Duodenal mucosa (tissue), 2 donors: ENCODE measurements at regions not wholly inside any gene's neighbourhood (a gene's known extent, or its start where the extent isn't known, plus 50 kb on each side); places are given as distances from the start of the nearest gene placed in this dataset.

Experiments
- H3K27ac ChIP-seq: one replicate; pipeline ENCODE4 v1.7.0; 2013; ENCODE audit warnings: low read depth, low read length
- H3K27me3 ChIP-seq, 2 donors: one replicate each; pipeline ENCODE4 v1.7.0; 2013; ENCODE audit warnings: low read length in 2 of 2, control low read depth in 1 of 2; ENCODE audit not compliant: insufficient read depth in 2 of 2, control insufficient read depth in 1 of 2
- H3K36me3 ChIP-seq, 2 donors: one replicate each; pipeline ENCODE4 v1.7.0; 2013; ENCODE audit warnings: low read length in 2 of 2, control low read depth in 1 of 2; ENCODE audit not compliant: insufficient read depth in 2 of 2, control insufficient read depth in 1 of 2
- H3K4me1 ChIP-seq, 2 donors: one replicate each; pipeline ENCODE4 v1.7.0; 2013; ENCODE audit warnings: low read length in 2 of 2, control low read depth in 1 of 2; ENCODE audit not compliant: insufficient read depth in 2 of 2, control insufficient read depth in 1 of 2
- H3K4me3 ChIP-seq, 2 donors: one replicate each; pipeline ENCODE4 v1.7.0; 2013; ENCODE audit warnings: low read length in 2 of 2, low read depth in 1 of 2
- H3K9ac ChIP-seq, 2 donors: one replicate each; pipeline ENCODE4 v1.7.0; 2013; ENCODE audit warnings: low read length in 2 of 2, low read depth in 1 of 2
- H3K9me3 ChIP-seq, 2 donors: one replicate each; pipeline ENCODE4 v1.7.0; 2013; ENCODE audit warnings: low read length in 2 of 2, control low read depth in 1 of 2; ENCODE audit not compliant: control insufficient read depth in 1 of 2

DNA sequence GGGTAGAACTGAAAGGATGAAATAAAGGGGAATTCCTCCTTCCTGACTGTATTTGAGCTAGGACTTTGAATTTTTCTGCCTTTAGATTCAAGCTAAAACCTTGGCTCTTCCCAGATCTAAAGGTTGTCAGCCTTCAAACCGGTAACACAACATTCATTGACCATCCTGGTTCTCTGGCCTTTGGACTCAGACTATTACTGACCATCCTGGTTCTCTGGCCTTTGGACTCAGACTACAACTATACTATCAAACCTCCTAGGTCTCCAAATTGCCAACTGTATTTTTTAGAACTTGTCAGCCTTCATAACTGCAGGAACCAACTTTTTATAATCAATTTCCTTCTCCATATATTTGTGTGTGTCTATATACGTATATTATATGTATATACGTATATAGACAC, 140.6 kb upstream of the RBMY1B start:
- H3K36me3 ChIP-seq, result no peaks in the 10 kb centered on the region
- H3K4me3 ChIP-seq, result no peak overlapping the region
- no peaks in the 10 kb centered on the region for H3K27me3 ChIP-seq

DNA sequence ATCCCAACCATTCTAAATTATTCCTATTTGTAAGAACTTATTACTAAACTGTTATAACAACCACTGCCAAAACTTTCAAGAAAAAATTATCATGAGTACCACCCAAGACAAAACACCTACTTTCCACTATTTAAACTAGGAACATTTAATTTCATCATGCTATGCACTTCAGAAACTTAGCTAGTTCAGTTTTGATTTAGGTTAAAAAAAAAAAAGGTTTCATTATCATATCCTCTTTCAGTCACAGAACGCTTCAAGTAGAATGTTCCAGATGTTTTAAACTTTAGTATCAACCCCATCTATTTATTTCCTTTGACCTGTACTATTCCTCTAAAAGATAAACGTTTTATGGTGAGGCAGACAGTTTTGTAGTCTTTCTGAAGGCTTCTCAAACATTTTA, 117.0 kb upstream of the RBMY1B start:
- Histone ChIP-seq H3K4me1 (no peaks in the 10 kb centered on the region), H3K4me3 (no peak overlapping the region), H3K9ac (no peak overlapping the region), H3K9me3 (no peaks in the 10 kb centered on the region), H3K27ac (no peak overlapping the region), H3K36me3 (no peaks in the 10 kb centered on the region), H3K27me3 (no peaks in the 10 kb centered on the region)

More for the DNA sequence above, 140.6 kb upstream of the RBMY1B start:
- Histone ChIP-seq H3K27ac (no peak overlapping the region), H3K9me3 (no peaks in the 10 kb centered on the region), H3K4me1 (no peaks in the 10 kb centered on the region), H3K9ac (no peak overlapping the region)

DNA sequence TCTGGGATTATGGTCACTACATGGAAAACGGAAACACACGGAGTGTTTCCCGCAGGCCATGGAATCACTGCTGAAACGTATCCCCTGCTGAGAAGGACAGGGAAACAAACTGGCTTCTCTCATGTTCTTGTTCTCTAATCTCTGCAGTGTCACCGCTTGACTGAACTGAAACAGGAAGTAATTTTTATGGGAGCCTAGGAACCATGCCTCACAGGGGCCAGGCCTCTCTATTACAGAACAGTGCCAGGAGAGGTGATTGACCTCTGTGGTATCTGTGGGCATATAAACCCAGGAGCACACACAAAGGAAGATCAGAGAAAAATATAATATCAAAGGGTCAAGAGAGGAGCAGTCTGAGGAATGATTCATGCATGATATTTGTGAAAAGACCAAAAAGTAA, 88.9 kb upstream of the RBMY1B start:
- Histone ChIP-seq H3K4me1 (no peaks in the 10 kb centered on the region), H3K9me3 (no peaks in the 10 kb centered on the region), H3K9ac (no peak overlapping the region), H3K4me3 (no peak overlapping the region), H3K27me3 (no peaks in the 10 kb centered on the region), H3K36me3 (no peaks in the 10 kb centered on the region), H3K27ac (no peak overlapping the region)

DNA sequence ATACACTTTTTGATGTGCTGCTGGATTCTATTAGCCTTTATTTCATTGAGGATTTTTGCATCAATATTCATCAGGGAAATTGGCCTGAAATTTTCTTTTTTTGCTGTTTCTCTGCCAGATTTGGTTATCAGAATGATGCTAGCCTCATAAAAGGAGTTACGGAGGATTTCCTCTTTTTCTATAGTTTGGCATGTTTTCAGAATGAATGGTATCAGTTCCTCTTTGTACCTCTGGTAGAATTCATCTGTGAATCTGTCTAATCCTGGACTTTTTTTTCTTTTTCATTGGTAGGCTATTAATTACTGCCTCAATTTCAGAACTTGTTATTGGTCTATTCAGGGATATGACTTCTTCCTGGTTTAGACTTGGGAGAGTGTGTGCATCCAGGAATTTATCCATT, 70.6 kb upstream of the RBMY1B start:
- no peaks in the 10 kb centered on the region for H3K27me3 ChIP-seq
- H3K27ac ChIP-seq, result no peak overlapping the region
- H3K4me3 ChIP-seq, result no peak overlapping the region
- H3K36me3 ChIP-seq, result no peaks in the 10 kb centered on the region
- no peak overlapping the region for H3K9ac ChIP-seq
- H3K9me3 ChIP-seq, result no peaks in the 10 kb centered on the region
- H3K4me1 ChIP-seq, result no peaks in the 10 kb centered on the region

DNA sequence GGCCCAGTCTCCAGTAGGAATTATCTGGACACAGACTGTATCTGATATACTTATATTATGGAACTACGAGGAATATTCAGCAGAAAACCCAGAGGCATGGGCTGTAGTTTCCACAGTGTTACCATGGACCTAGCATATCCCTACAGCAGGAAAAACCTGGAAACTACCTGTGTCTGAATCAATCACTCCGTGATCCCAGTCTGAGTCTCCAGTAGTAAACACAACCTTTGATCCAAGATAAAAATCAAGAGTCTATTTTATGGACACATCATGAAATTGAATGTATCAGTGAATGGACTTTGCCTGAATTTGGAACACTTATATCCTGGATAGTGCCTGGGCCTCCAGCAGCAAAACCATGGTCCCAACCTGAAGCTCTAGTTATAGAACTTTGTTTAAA, 57.5 kb upstream of the RBMY1B start:
- no peaks in the 10 kb centered on the region for H3K27me3 ChIP-seq
- no peak overlapping the region for H3K9ac ChIP-seq
- H3K4me3 ChIP-seq, result peak overlapping the region in 1 of 2 donors; percentile 16
- H3K36me3 ChIP-seq, result no peaks in the 10 kb centered on the region
- peaks cover 19 to 20% of the 10 kb centered on the region in 2 donors for H3K4me1 ChIP-seq
- H3K27ac ChIP-seq, result no peak overlapping the region
- no peaks in the 10 kb centered on the region for H3K9me3 ChIP-seq

DNA sequence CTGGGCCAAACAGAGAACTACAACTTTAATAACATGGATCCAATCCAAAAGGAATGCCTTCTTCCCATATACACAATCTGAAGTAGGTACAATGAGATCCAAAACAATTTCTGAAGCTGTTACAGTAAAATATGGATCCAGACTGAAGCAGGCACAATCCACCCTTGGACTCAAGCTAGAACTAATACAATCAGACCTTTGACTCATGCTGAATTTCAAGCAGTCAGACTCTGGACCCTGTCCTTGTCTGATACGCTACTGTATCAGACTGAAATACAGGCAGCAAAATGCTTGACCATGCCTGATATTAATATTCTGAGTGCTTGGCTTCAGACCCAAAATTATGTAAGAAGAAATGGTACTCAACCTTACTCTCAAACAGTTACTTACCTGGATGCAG, 57.0 kb upstream of the RBMY1B start:
- H3K27me3 ChIP-seq, result no peaks in the 10 kb centered on the region
- no peak overlapping the region for H3K4me3 ChIP-seq
- H3K4me1 ChIP-seq, result peaks cover 19 to 20% of the 10 kb centered on the region in 2 donors
- no peak overlapping the region for H3K9ac ChIP-seq
- no peak overlapping the region for H3K27ac ChIP-seq
- H3K9me3 ChIP-seq, result no peaks in the 10 kb centered on the region
- no peaks in the 10 kb centered on the region for H3K36me3 ChIP-seq

DNA sequence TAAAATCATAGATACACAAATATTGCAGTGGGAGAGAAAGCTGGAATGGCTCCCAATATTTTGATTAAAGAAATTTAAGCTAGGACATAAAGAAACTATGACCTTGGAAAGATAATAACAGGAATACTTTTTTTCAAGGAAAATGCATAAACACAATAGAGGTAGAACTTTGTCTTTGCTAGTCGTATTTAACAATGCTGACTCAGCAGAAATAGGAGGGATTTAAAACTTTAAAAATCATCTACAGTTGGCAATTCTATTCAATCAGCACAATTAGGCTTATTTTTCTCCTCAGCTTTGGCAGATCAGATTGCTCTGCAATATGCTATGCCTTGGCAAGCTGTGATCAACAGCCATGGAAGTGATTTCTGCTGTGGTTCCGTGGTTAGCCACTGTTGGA, 51.5 kb upstream of the RBMY1B start:
- H3K27ac ChIP-seq, result no peak overlapping the region

More for the DNA sequence above, 51.5 kb upstream of the RBMY1B start:
- no peak overlapping the region for H3K4me3 ChIP-seq
- no peaks in the 10 kb centered on the region for H3K9me3 ChIP-seq
- no peaks in the 10 kb centered on the region for H3K27me3 ChIP-seq
- no peaks in the 10 kb centered on the region for H3K36me3 ChIP-seq
- H3K4me1 ChIP-seq, result peaks cover 0 to 4% of the 10 kb centered on the region in 2 donors
- H3K9ac ChIP-seq, result no peak overlapping the region
